ENCODE measurements at regions not wholly inside any gene's neighbourhood (a gene's known extent, or its start where the extent isn't known, plus 50 kb on each side); places are given as distances from the start of the nearest gene placed in this dataset.
"Not testable (repeated sequence)": the region's sequence is repeated elsewhere in the genome, so short reads cannot be mapped to it uniquely, and the experiment has no call there.

DNA sequence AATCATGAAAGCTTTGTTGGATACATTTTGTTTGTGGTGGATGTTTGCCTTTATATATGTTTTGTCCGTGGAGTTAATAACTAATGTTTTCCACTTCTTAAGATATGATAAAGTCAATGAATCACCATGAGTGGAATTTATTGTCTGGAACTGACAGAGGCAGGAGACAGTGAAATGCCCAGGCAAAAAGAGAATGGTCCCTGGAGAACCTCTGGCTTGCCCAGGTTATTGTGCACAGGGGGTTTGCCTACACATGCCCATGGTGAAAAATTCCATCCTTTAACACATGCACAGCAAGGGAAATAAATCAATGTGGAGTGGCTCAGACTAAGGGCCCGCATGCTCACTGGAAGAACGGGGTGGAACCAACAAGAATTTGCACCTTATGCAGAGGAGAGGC, 964.3 kb upstream of the GRIA3 start:
- no peak overlapping the region for H3K4me3 ChIP-seq
- intact Hi-C loops (cut with DNase I; ENCODE audit: low total_unique reads): no loop called here

DNA sequence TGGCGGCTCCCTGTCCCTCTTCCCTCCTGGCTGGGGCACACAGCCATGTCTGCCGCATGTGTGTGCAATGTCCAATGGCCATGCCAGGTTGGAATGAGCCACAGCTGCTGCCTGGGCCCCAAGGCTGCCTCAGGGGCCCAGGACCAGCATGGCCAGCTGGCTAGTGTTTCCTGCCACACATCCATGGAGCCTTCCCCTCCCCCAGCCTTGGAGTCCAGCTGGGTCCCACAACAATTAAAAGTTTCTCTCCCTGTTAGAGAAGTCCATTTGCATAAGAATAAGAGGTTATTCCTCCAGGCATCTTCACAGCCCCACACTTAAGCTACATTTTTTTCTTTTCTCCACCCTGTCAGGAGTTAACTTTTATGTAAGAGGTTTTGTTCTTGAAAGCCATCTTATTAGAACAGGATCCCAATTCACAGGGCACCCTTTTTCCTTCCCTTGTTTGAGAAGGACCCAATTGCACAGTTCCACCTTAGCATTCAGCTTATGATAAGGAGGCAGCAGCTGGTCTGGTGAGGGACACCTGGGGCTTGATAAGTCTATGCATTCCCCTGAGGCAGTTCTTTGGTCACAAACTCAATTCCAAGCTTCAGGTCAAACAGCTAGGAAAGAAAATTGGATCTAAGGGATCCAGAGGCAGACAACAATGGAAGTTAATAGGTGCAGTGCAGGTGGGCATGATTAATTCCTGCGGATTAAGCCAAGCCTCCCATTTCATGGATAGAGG, 963.3 kb upstream of the GRIA3 start:
- Histone ChIP-seq H3K27me3 (no peaks in the 10 kb centered on the region), H3K4me3 (no peak overlapping the region), H3K4me1 (no peaks in the 10 kb centered on the region), H3K27ac (no peak overlapping the region), H3K9me3 (no peaks in the 10 kb centered on the region), H3K36me3 (no peaks in the 10 kb centered on the region)
- intact Hi-C loops (cut with DNase I; ENCODE audit: low total_unique reads): no loop called here
- DNase-seq: no peak
- TF ChIP-seq POLR2A (IDR thresholded peaks at IDR 0.05): no peak
- TF ChIP-seq, protein P1, sequence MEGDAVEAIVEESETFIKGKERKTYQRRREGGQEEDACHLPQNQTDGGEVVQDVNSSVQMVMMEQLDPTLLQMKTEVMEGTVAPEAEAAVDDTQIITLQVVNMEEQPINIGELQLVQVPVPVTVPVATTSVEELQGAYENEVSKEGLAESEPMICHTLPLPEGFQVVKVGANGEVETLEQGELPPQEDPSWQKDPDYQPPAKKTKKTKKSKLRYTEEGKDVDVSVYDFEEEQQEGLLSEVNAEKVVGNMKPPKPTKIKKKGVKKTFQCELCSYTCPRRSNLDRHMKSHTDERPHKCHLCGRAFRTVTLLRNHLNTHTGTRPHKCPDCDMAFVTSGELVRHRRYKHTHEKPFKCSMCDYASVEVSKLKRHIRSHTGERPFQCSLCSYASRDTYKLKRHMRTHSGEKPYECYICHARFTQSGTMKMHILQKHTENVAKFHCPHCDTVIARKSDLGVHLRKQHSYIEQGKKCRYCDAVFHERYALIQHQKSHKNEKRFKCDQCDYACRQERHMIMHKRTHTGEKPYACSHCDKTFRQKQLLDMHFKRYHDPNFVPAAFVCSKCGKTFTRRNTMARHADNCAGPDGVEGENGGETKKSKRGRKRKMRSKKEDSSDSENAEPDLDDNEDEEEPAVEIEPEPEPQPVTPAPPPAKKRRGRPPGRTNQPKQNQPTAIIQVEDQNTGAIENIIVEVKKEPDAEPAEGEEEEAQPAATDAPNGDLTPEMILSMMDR (IDR thresholded peaks at IDR 0.05): no peak

More for the DNA sequence above, 964.3 kb upstream of the GRIA3 start:
- Histone ChIP-seq H3K36me3 (no peaks in the 10 kb centered on the region), H3K4me1 (no peaks in the 10 kb centered on the region), H3K27me3 (no peaks in the 10 kb centered on the region), H3K27ac (no peak overlapping the region), H3K9me3 (no peaks in the 10 kb centered on the region)
- no peak for DNase-seq
- TF ChIP-seq, protein P1 (IDR thresholded peaks at IDR 0.05): no peak
- no peak for TF ChIP-seq POLR2A (IDR thresholded peaks at IDR 0.05)

DNA sequence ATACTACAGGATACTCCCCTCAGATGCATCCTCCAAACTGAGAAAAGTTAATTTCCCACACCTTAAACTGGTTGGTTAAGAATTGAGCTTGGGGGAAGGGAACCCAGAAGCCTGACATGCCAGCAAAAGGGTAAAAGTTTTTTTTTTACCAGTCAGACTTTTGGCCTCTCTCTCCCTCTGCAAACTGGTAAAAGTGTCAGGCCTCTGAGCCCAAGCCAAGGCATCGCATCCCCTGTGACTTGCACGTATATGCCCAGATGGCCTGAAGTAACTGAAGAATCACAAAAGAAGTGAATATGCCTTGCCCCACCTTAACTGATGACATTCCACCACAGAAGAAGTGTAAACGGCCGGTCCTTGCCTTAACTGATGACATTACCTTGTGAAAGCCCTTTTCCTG, 962.3 kb upstream of the GRIA3 start:
- H3K36me3 ChIP-seq; H3K4me1 ChIP-seq; H3K4me3 ChIP-seq; H3K9me3 ChIP-seq; H3K27me3 ChIP-seq; DNase-seq; intact Hi-C loops (cut with DNase I; ENCODE audit: low total_unique reads); H3K27ac ChIP-seq: not testable (repeated sequence)

DNA sequence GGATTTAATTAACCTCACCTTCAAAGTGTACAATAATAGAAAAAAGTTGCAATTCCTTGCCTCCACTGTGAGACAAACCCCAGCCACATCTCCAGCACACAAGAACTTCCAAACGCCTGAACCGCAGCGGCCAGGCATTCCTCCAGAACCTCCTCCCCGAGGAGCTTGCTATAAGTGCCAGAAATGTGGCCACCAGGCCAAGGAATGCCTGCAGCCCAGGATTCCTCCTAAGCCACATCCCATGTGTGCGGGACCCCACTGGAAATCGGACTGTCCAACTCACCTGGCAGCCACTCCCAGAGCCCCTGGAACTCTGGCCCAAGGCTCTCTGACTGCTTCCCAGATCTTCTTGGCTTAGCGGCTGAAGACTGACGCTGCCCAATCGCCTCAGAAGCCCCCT, 959.9 kb upstream of the GRIA3 start:
- intact Hi-C loops (cut with DNase I; ENCODE audit: low total_unique reads); H3K27ac ChIP-seq; H3K36me3 ChIP-seq: not testable (repeated sequence)

DNA sequence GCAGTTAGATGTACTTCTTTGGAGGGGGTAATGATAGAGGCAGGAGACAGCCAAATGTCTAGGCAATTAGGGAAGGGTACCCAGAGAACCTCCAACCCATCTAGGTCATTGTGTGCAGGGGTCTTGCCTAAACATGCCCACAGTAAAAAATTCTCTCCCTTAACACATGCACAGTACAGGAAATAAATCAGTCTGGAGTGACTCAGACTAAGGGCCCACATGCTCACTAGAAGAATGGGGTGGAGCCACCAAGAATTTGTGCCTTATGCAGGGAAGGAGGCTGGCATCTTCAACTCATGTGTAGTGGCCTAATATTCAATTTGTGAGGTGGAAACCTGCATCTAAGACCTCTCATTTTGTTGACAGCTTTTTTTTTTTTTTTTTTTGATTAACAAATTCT, 945.3 kb upstream of the GRIA3 start:
- intact Hi-C loops (cut with DNase I; ENCODE audit: low total_unique reads): no loop called here
- DNase-seq: no peak
- H3K4me1 ChIP-seq: no peaks in the 10 kb centered on the region
- no peaks in the 10 kb centered on the region for H3K36me3 ChIP-seq
- no peak overlapping the region for H3K27ac ChIP-seq
- no peaks in the 10 kb centered on the region for H3K27me3 ChIP-seq
- TF ChIP-seq POLR2A (IDR thresholded peaks at IDR 0.05): no peak
- TF ChIP-seq, protein P1 (IDR thresholded peaks at IDR 0.05): no peak
- no peak overlapping the region for H3K4me3 ChIP-seq
- no peaks in the 10 kb centered on the region for H3K9me3 ChIP-seq

More for the DNA sequence above, 959.9 kb upstream of the GRIA3 start:
- not testable (repeated sequence) for H3K4me3 ChIP-seq, DNase-seq, H3K4me1 ChIP-seq, H3K27me3 ChIP-seq, H3K9me3 ChIP-seq

DNA sequence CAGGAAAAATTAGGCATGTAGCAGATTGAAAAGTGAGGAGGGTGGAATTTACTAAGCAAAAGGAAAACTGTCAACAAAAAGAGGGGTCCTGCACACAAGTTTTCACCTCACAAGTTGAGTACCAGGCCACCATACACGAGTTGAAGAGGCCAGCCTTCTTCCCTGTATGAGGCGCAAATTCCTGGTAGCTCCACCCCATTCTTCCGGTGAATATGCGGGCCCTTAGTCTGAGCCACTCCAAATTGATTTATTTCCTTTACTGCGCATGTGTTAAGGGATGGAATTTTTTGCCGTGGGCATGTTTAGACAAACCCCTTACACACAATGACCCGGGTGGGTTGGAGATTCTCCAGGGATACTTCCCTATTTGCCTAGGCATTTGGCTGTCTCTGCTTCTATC, 942.1 kb upstream of the GRIA3 start:
- Histone ChIP-seq H3K36me3 (no peaks in the 10 kb centered on the region), H3K27me3 (no peaks in the 10 kb centered on the region), H3K4me1 (no peaks in the 10 kb centered on the region), H3K27ac (no peak overlapping the region), H3K4me3 (no peak overlapping the region), H3K9me3 (no peaks in the 10 kb centered on the region)
- TF ChIP-seq POLR2A (IDR thresholded peaks at IDR 0.05): no peak
- TF ChIP-seq, protein P1 (IDR thresholded peaks at IDR 0.05): no peak
- intact Hi-C loops (cut with DNase I; ENCODE audit: low total_unique reads): no loop called here
- no peak for DNase-seq
